Aorta (tissue), 5 donors: ENCODE measurements at regions not wholly inside any gene's neighbourhood (a gene's known extent, or its start where the extent isn't known, plus 50 kb on each side); places are given as distances from the start of the nearest gene placed in this dataset.

Source experiments
- ATAC-seq: fragments of 200-7000 bp; cut with Tn5 transposase; one replicate; pipeline ENCODE4 v1.9.1; 2022; ENCODE audit warnings: moderate library complexity; ENCODE audit not compliant: low FRiP score
- DNase-seq, 2 donors: peaks; one replicate each; pipeline ENCODE4 v3.0.0-alpha.2; 2020
- H3K27ac ChIP-seq, 2 donors: one replicate each; pipeline ENCODE4 v1.5.1; 2013; ENCODE audit warnings: low read length in 2 of 2, mild to moderate bottlenecking in 2 of 2, moderate library complexity in 2 of 2, control low read depth in 1 of 2, inconsistent platforms in 1 of 2, low read depth in 1 of 2
- H3K27me3 ChIP-seq, 2 donors: one replicate each; pipeline ENCODE4 v1.6.1; 2013; ENCODE audit warnings: control low read depth in 1 of 2, low read length in 1 of 2, mild to moderate bottlenecking in 1 of 2, moderate library complexity in 1 of 2; ENCODE audit not compliant: insufficient read depth in 2 of 2, control insufficient read depth in 1 of 2
- H3K36me3 ChIP-seq, 2 donors: one replicate each; pipeline ENCODE4 v1.6.1; 2013; ENCODE audit warnings: control low read depth in 1 of 2, low read length in 1 of 2, mild to moderate bottlenecking in 1 of 2; ENCODE audit not compliant: insufficient read depth in 2 of 2, control insufficient read depth in 1 of 2
- H3K4me1 ChIP-seq, 2 donors: one replicate each; pipeline ENCODE4 v1.6.1; 2013; ENCODE audit warnings: low read length in 2 of 2, control low read depth in 1 of 2, mild to moderate bottlenecking in 1 of 2, moderate library complexity in 1 of 2; ENCODE audit not compliant: insufficient read depth in 2 of 2, control insufficient read depth in 1 of 2
- H3K4me3 ChIP-seq, 2 donors: one replicate each; pipeline ENCODE4 v1.5.1; 2013; ENCODE audit warnings: low read length in 2 of 2, control low read depth in 1 of 2, mild to moderate bottlenecking in 1 of 2
- H3K9me3 ChIP-seq: one replicate; pipeline ENCODE4 v1.6.1; 2013; ENCODE audit warnings: mild to moderate bottlenecking, low read length; ENCODE audit not compliant: control insufficient read depth
- whole genome bisulfite sequencing, 2 donors: extraction: QIAGEN DNeasy Blood & Tissue Kit; methylation state at CpG; one replicate each; pipeline ENCODE4 v1.1.7; 2013; 5-methylcytosine and 5-hydroxymethylcytosine counted together
- intact Hi-C, 2 donors: fragments of 100-400 bp; cut with DNase I; formaldehyde crosslinking; loops; one replicate each; pipeline versions ENCODE4 v1.14.2 to v1.15.0; 2022
- donor health status: healthy with polysubstance abuse.
- donor health status: Bipolar disorder and iron deficiency.
- donor health status: DM: no; HTN: no; CAD: no.
- donor health status: DM: no; HTN: no; CAD: no.
- donor health status: DM: yes; HTN: yes; CAD: no.

DNA sequence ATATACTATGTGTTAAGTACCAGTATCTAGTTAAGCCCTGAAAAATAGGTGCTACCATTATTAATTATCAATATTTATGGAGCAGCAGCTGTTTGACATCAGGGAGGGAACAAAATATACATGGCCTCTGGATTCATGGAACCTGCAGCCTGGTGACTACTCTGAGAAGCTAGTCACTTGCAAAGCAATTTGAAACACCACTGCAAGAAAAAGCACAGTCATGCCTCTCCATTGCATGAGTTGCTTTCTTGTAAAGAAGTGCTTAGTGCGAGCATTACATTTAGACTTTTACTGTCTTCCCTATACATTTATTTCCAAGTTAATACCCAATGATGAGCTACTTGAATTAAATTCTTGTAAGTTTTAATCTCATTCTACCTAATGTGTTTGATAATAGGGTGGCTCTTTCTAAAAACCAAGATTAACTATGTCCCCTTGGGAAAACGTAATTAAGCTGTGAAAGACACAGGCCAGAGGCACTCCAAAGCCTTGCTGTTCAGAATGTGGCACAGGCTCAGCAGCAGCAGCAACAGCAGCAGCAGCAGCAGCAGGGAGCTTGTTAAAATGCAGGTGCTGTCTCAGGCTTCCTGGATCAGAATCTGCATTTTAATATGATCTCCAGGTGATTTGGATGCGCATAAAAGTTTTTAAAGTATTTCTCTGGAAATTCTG lies 83.6 kb downstream of the PFDN4 start:
- Histone ChIP-seq H3K9me3 (no peaks in the 10 kb centered on the region), H3K4me3 (no peak overlapping the region), H3K27me3 (no peaks in the 10 kb centered on the region), H3K36me3 (no peaks in the 10 kb centered on the region), H3K4me1 (peaks cover 0 to 12% of the 10 kb centered on the region in 2 donors), H3K27ac (no peak overlapping the region)
- DNase-seq (no peak), ATAC-seq (no peak)
- 93 to 98% methylated on average over 3 of the region's 3 CpGs for WGBS, 2 donors
- intact Hi-C loops, result loop anchor here (2.0 kb wide), 2 partner anchors 29 to 65 kb away; no protein-coding TSS in a partner anchor

- ATAC-seq (no peak), DNase-seq (no peak)
- Histone ChIP-seq H3K4me3 (no peak overlapping the region), H3K4me1 (peaks cover 0 to 12% of the 10 kb centered on the region in 2 donors), H3K9me3 (no peaks in the 10 kb centered on the region), H3K36me3 (no peaks in the 10 kb centered on the region), H3K27me3 (no peaks in the 10 kb centered on the region), H3K27ac (no peak overlapping the region)
- intact Hi-C loops, result no loop called here
- WGBS, 2 donors, result 92 to 95% methylated on average over 3 of the region's 3 CpGs
Observed at GRCh38 chr20:54292185-54292584, 84.3 kb downstream of the PFDN4 start.

- Histone ChIP-seq H3K4me3 (no peak overlapping the region), H3K27me3 (no peaks in the 10 kb centered on the region), H3K4me1 (peaks cover 0 to 12% of the 10 kb centered on the region in 2 donors), H3K9me3 (no peaks in the 10 kb centered on the region), H3K27ac (no peak overlapping the region), H3K36me3 (no peaks in the 10 kb centered on the region)
- intact Hi-C loops, result no loop called here
- peak; percentile 48 for ATAC-seq
- WGBS, 2 donors, result 2 to 6% methylated on average over 2 of the region's 2 CpGs
- DNase-seq, result peak in 1 of 2 donors; percentile 42
Observed at GRCh38 chr20:54293526-54293925, 85.6 kb downstream of the PFDN4 start.

DNA sequence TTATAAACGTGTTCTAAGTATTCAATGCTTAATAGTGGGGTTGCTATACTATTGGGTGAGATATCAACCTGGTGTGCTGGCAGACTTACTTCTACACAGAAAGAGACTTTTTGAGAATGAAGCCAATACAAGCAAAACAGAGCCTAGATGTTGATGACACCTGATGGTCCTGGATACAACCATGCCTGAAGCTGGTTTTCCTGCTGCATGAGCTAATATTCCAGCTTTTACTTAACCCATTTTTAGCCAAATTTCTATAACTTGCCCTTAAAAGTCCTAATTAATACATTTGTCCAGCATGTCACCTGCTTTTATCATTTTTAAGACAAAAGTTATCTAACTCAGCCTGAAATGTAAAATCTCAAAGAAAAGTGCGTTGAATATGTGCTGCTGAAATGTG lies 86.2 kb downstream of the PFDN4 start:
- no peaks in the 10 kb centered on the region for H3K9me3 ChIP-seq
- WGBS, 2 donors, result 50 to 51% methylated on average over 2 of the region's 2 CpGs
- ATAC-seq, result no peak
- intact Hi-C loops, result no loop called here
- peaks cover 0 to 12% of the 10 kb centered on the region in 2 donors for H3K4me1 ChIP-seq
- H3K27ac ChIP-seq, result no peak overlapping the region
- H3K4me3 ChIP-seq, result no peak overlapping the region
- H3K36me3 ChIP-seq, result no peaks in the 10 kb centered on the region
- DNase-seq, result no peak
- no peaks in the 10 kb centered on the region for H3K27me3 ChIP-seq

DNA sequence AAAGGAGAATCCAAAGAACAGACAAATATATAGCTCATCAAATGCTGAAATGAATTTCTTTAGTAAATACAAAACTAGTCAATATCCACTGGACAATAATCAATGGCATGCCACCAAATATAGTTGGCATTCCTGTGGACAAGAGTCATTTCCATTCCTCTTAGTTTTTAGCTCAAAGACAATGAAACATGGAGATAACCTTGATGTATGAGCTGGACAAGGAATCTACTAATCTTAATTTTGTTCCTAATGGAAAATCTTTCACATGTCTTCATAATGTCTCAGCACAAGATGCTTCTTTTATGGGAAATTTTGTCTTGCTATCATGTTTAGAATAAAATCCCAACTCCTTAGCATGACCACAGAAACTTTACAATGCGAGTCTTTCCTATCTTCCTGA lies 87.8 kb downstream of the PFDN4 start:
- no peaks in the 10 kb centered on the region for H3K36me3 ChIP-seq
- no peaks in the 10 kb centered on the region for H3K9me3 ChIP-seq
- peaks cover 0 to 12% of the 10 kb centered on the region in 2 donors for H3K4me1 ChIP-seq
- H3K27ac ChIP-seq, result no peak overlapping the region
- 94 to 96% methylated on average over 1 of the region's 1 CpG for WGBS, 2 donors
- intact Hi-C loops, result no loop called here
- no peak overlapping the region for H3K4me3 ChIP-seq
- ATAC-seq (no peak), DNase-seq (no peak)
- H3K27me3 ChIP-seq, result no peaks in the 10 kb centered on the region

- Histone ChIP-seq H3K4me1 (no peaks in the 10 kb centered on the region), H3K27ac (no peak overlapping the region), H3K27me3 (no peaks in the 10 kb centered on the region), H3K36me3 (no peaks in the 10 kb centered on the region), H3K9me3 (no peaks in the 10 kb centered on the region), H3K4me3 (no peak overlapping the region)
- WGBS, 2 donors, result 51 to 61% methylated on average over 7 of the region's 7 CpGs
- DNase-seq (no peak), ATAC-seq (no peak)
- intact Hi-C loops, result no loop called here
Observed at GRCh38 chr20:54305421-54305820, 97.5 kb downstream of the PFDN4 start.

- DNase-seq (no peak), ATAC-seq (no peak)
- Histone ChIP-seq H3K27me3 (no peaks in the 10 kb centered on the region), H3K36me3 (no peaks in the 10 kb centered on the region), H3K27ac (no peak overlapping the region), H3K4me3 (no peak overlapping the region), H3K4me1 (no peaks in the 10 kb centered on the region), H3K9me3 (no peaks in the 10 kb centered on the region)
- intact Hi-C loops, result no loop called here
- WGBS, 2 donors, result 58 to 67% methylated on average over 6 of the region's 6 CpGs
Observed at GRCh38 chr20:54306985-54307710, 99.3 kb downstream of the PFDN4 start.

DNA sequence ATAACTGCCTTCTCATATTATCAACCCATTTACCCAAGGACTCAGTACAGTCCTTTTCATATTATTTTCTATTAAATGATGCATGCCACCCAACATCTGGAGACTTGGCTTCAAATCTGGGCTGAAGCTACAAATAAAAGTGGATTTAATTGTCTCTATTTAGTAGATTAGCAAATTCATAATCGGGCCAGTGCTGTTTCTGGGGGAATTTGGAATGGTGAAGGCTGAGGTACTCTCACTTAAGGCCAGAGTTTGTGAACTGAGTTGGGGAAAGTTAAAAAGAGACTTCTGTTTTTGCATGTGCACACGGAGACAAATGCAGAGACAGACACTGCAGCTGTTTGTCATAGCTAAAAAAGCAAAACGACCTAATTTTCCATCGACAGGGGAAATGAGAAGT lies 100.9 kb downstream of the PFDN4 start:
- Histone ChIP-seq H3K27me3 (no peaks in the 10 kb centered on the region), H3K36me3 (no peaks in the 10 kb centered on the region), H3K9me3 (no peaks in the 10 kb centered on the region), H3K4me1 (no peaks in the 10 kb centered on the region), H3K27ac (no peak overlapping the region), H3K4me3 (no peak overlapping the region)
- DNase-seq, result no peak
- WGBS, 2 donors, result 63 to 68% methylated on average over 4 of the region's 4 CpGs
- ATAC-seq, result no peak
- intact Hi-C loops, result no loop called here

- Histone ChIP-seq H3K27me3 (no peaks in the 10 kb centered on the region), H3K9me3 (no peaks in the 10 kb centered on the region), H3K27ac (no peak overlapping the region), H3K36me3 (no peaks in the 10 kb centered on the region), H3K4me1 (peaks cover 2 to 3% of the 10 kb centered on the region in 2 donors), H3K4me3 (no peak overlapping the region)
- intact Hi-C loops, result no loop called here
- WGBS, 2 donors, result 98 to 99% methylated on average over 1 of the region's 1 CpG
- DNase-seq (no peak), ATAC-seq (no peak)
Observed at GRCh38 chr20:54318892-54319291, 111.0 kb downstream of the PFDN4 start.
